Small intestine (tissue), 7 donors: ENCODE measurements at regions not wholly inside any gene's neighbourhood (a gene's known extent, or its start where the extent isn't known, plus 50 kb on each side); places are given as distances from the start of the nearest gene placed in this dataset.
A peak's percentile ranks its signal among the peaks of the same experiment; 100 is the strongest.
"Not testable (repeated sequence)": the region's sequence is repeated elsewhere in the genome, so short reads cannot be mapped to it uniquely, and the experiment has no call there.

Source experiments
- DNase-seq, 2 donors: peaks; one replicate each; pipeline versions ENCODE4 v3.0.0 to v3.0.0-alpha.2; 2013
- FAIRE-seq: peaks from 2 replicates; lab custom pipeline; 2012; peaks lifted over from hg19 to GRCh38; lab: Jason Lieb, UNC
- H3K27ac ChIP-seq, 3 donors: one replicate each; pipeline ENCODE4 v1.5.1; 2013; ENCODE audit warnings: low read length in 2 of 3, mild to moderate bottlenecking in 2 of 3, control low read depth in 1 of 3, inconsistent platforms in 1 of 3, low read depth in 1 of 3, moderate library complexity in 1 of 3
- H3K27me3 ChIP-seq, 3 donors: one replicate each; pipeline ENCODE4 v1.6.1; 2013; ENCODE audit warnings: low read length in 3 of 3, inconsistent platforms in 1 of 3; ENCODE audit not compliant: control insufficient read depth in 3 of 3, insufficient read depth in 3 of 3
- H3K36me3 ChIP-seq, 3 donors: one replicate each; pipeline ENCODE4 v1.6.1; 2013; ENCODE audit warnings: low read length in 3 of 3, inconsistent platforms in 1 of 3, low read depth in 1 of 3, mild to moderate bottlenecking in 1 of 3, moderate library complexity in 1 of 3; ENCODE audit not compliant: control insufficient read depth in 3 of 3, insufficient read depth in 2 of 3
- H3K4me1 ChIP-seq, 3 donors: one replicate each; pipeline ENCODE4 v1.6.1; 2013; ENCODE audit warnings: low read length in 2 of 3, inconsistent platforms in 1 of 3, low read depth in 1 of 3, mild to moderate bottlenecking in 1 of 3, moderate library complexity in 1 of 3; ENCODE audit not compliant: control insufficient read depth in 3 of 3, insufficient read depth in 2 of 3
- H3K4me3 ChIP-seq, 3 donors: one replicate each; pipeline ENCODE4 v1.5.1; 2013; ENCODE audit warnings: low read length in 3 of 3, control low read depth in 1 of 3, inconsistent platforms in 1 of 3, low read depth in 1 of 3, mild to moderate bottlenecking in 1 of 3, moderate library complexity in 1 of 3
- H3K9me3 ChIP-seq, 2 donors: one replicate each; pipeline ENCODE4 v1.6.1; 2013; ENCODE audit warnings: low read depth in 1 of 2, low read length in 1 of 2; ENCODE audit not compliant: control insufficient read depth in 2 of 2, insufficient read depth in 1 of 2
- WGBS, 3 donors: extraction: QIAGEN DNeasy Blood & Tissue Kit; methylation state at CpG; one replicate each; pipeline ENCODE4 v1.1.7; 2013; 5-methylcytosine and 5-hydroxymethylcytosine counted together
- donor health status: healthy with polysubstance abuse.
- donor health status: control.
- donor health status: control.
- donor health status: Bipolar disorder and iron deficiency.
- donor health status: healthy.

GRCh38 chr3:124336067-124336656, 344.2 kb upstream of the ROPN1 start:
- Histone ChIP-seq H3K27ac (no peak overlapping the region), H3K9me3 (no peaks in the 10 kb centered on the region), H3K36me3 (no peaks in the 10 kb centered on the region), H3K4me3 (no peak overlapping the region), H3K4me1 (no peaks in the 10 kb centered on the region), H3K27me3 (peaks cover 0 to 6% (median 0%) of the 10 kb centered on the region in 3 donors)
- FAIRE-seq = no peak
- WGBS, 3 donors = 79 to 80% (median 80%) methylated on average over 4 of the region's 4 CpGs
- no peak for DNase-seq

GRCh38 chr3:124345845-124346244, 353.9 kb upstream of the ROPN1 start:
- no peaks in the 10 kb centered on the region for H3K27me3 ChIP-seq
- H3K4me3 ChIP-seq = no peak overlapping the region
- H3K27ac ChIP-seq = no peak overlapping the region
- no peaks in the 10 kb centered on the region for H3K4me1 ChIP-seq
- DNase-seq = no peak
- no peaks in the 10 kb centered on the region for H3K9me3 ChIP-seq
- FAIRE-seq = no peak
- peaks cover 0 to 2% (median 0%) of the 10 kb centered on the region in 3 donors for H3K36me3 ChIP-seq
- 42 to 66% (median 49%) methylated on average over 2 of the region's 2 CpGs for WGBS, 3 donors

- H3K36me3 ChIP-seq = peaks cover 0 to 2% (median 0%) of the 10 kb centered on the region in 3 donors
- no peaks in the 10 kb centered on the region for H3K27me3 ChIP-seq
- no peaks in the 10 kb centered on the region for H3K9me3 ChIP-seq
- no peak overlapping the region for H3K4me3 ChIP-seq
- no peak for FAIRE-seq
- DNase-seq = peak in 1 of 2 donors; percentile 15
- WGBS, 3 donors = 51 to 78% (median 52%) methylated on average over 4 of the region's 4 CpGs
- H3K27ac ChIP-seq = no peak overlapping the region
- peaks cover 0 to 2% (median 0%) of the 10 kb centered on the region in 3 donors for H3K4me1 ChIP-seq
These were observed 354.6 kb upstream of the ROPN1 start for GRCh38 chr3:124346487-124346886.

GRCh38 chr3:124347418-124347817, 355.5 kb upstream of the ROPN1 start:
- FAIRE-seq (no peak), DNase-seq (no peak)
- peaks cover 0 to 2% (median 0%) of the 10 kb centered on the region in 3 donors for H3K36me3 ChIP-seq
- no peak overlapping the region for H3K27ac ChIP-seq
- H3K4me1 ChIP-seq = peaks cover 0 to 5% (median 0%) of the 10 kb centered on the region in 3 donors
- H3K9me3 ChIP-seq = no peaks in the 10 kb centered on the region
- no peaks in the 10 kb centered on the region for H3K27me3 ChIP-seq
- no peak overlapping the region for H3K4me3 ChIP-seq
- WGBS, 3 donors = 68 to 73% (median 73%) methylated on average over 2 of the region's 2 CpGs

GRCh38 chr3:124348555-124348954, 356.6 kb upstream of the ROPN1 start:
- not testable (repeated sequence) for H3K4me3 ChIP-seq, H3K27ac ChIP-seq, H3K9me3 ChIP-seq, H3K27me3 ChIP-seq, H3K36me3 ChIP-seq, H3K4me1 ChIP-seq, FAIRE-seq, DNase-seq
- 78 to 92% (median 81%) methylated on average over 4 to 5 of the region's 5 CpGs for WGBS, 3 donors

GRCh38 chr3:124351430-124352148, 359.7 kb upstream of the ROPN1 start:
- FAIRE-seq (no peak), DNase-seq (peak; percentile 66 to 71)
- H3K27me3 ChIP-seq = no peaks in the 10 kb centered on the region
- H3K4me3 ChIP-seq = no peak overlapping the region
- H3K4me1 ChIP-seq = peaks cover 0 to 17% (median 0%) of the 10 kb centered on the region in 3 donors
- 62 to 72% (median 65%) methylated on average over 4 of the region's 4 CpGs for WGBS, 3 donors
- no peak overlapping the region for H3K27ac ChIP-seq
- peaks cover 0 to 2% (median 0%) of the 10 kb centered on the region in 3 donors for H3K36me3 ChIP-seq
- no peaks in the 10 kb centered on the region for H3K9me3 ChIP-seq

- Histone ChIP-seq H3K4me1 (peaks cover 0 to 17% (median 0%) of the 10 kb centered on the region in 3 donors), H3K9me3 (no peaks in the 10 kb centered on the region), H3K27me3 (no peaks in the 10 kb centered on the region), H3K36me3 (peaks cover 0 to 2% (median 0%) of the 10 kb centered on the region in 3 donors), H3K27ac (no peak overlapping the region), H3K4me3 (no peak overlapping the region)
- 87 to 90% (median 89%) methylated on average over 3 of the region's 3 CpGs for WGBS, 3 donors
- DNase-seq (no peak), FAIRE-seq (no peak)
These were observed 360.2 kb upstream of the ROPN1 start for GRCh38 chr3:124352149-124352539.

- Histone ChIP-seq H3K4me3 (no peak overlapping the region), H3K4me1 (peaks cover 0 to 20% (median 0%) of the 10 kb centered on the region in 3 donors), H3K27ac (peak overlapping the region in 1 of 3 donors; percentile 10), H3K9me3 (no peaks in the 10 kb centered on the region), H3K36me3 (no peaks in the 10 kb centered on the region), H3K27me3 (no peaks in the 10 kb centered on the region)
- FAIRE-seq (no peak), DNase-seq (peak in 1 of 2 donors; percentile 47)
- 33 to 67% (median 40%) methylated on average over 2 of the region's 2 CpGs for WGBS, 3 donors
These were observed 361.8 kb upstream of the ROPN1 start for GRCh38 chr3:124353691-124354090.
